ENCODE measurements at regions not wholly inside any gene's neighbourhood (a gene's known extent, or its start where the extent isn't known, plus 50 kb on each side); places are given as distances from the start of the nearest gene placed in this dataset.

GRCh38 chr9:115398996-115399395 is 281.0 kb upstream of the TNC start:
- no peak for DNase-seq (ENCODE audit: extremely low read depth, low read depth)

GRCh38 chr9:115400796-115401195 is 282.8 kb upstream of the TNC start:
- DNase-seq (ENCODE audit: extremely low read depth, low read depth), result peak; percentile 67

More at GRCh38 chr9:115398996-115399395, 281.0 kb upstream of the TNC start:
- TF ChIP-seq CTCF (IDR thresholded peaks at IDR 0.05; ENCODE audit: low read depth, low read length), result no peak

GRCh38 chr9:115401756-115402327 is 283.9 kb upstream of the TNC start:
- no peak for TF ChIP-seq CTCF (IDR thresholded peaks at IDR 0.05; ENCODE audit: low read depth, low read length)
- no peak for DNase-seq (ENCODE audit: extremely low read depth, low read depth)

More at GRCh38 chr9:115400796-115401195, 282.8 kb upstream of the TNC start:
- no peak; the same call in 1 of the 2 replicates for TF ChIP-seq CTCF (IDR thresholded peaks at IDR 0.05; ENCODE audit: low read depth, low read length)

- DNase-seq (ENCODE audit: extremely low read depth, low read depth), result no peak
- TF ChIP-seq CTCF (IDR thresholded peaks at IDR 0.05; ENCODE audit: low read depth, low read length), result no peak
Measured at GRCh38 chr9:115403753-115404152, 285.8 kb upstream of the TNC start.

- TF ChIP-seq CTCF (IDR thresholded peaks at IDR 0.05; ENCODE audit: low read depth, low read length), result no peak
- no peak for DNase-seq (ENCODE audit: extremely low read depth, low read depth)
Measured at GRCh38 chr9:115404311-115404710, 286.4 kb upstream of the TNC start.

- no peak for DNase-seq (ENCODE audit: extremely low read depth, low read depth)
- no peak for TF ChIP-seq CTCF (IDR thresholded peaks at IDR 0.05; ENCODE audit: low read depth, low read length)
Measured at GRCh38 chr9:115411516-115411915, 293.6 kb upstream of the TNC start.

GRCh38 chr9:115411993-115412452 is 294.1 kb upstream of the TNC start:
- DNase-seq (ENCODE audit: extremely low read depth, low read depth), result peak; percentile 22
- no peak for TF ChIP-seq CTCF (IDR thresholded peaks at IDR 0.05; ENCODE audit: low read depth, low read length)

All from AG09319 (cell line).